ENCODE measurements at regions not wholly inside any gene's neighbourhood (a gene's known extent, or its start where the extent isn't known, plus 50 kb on each side); places are given as distances from the start of the nearest gene placed in this dataset.

- TF ChIP-seq, protein P1, sequence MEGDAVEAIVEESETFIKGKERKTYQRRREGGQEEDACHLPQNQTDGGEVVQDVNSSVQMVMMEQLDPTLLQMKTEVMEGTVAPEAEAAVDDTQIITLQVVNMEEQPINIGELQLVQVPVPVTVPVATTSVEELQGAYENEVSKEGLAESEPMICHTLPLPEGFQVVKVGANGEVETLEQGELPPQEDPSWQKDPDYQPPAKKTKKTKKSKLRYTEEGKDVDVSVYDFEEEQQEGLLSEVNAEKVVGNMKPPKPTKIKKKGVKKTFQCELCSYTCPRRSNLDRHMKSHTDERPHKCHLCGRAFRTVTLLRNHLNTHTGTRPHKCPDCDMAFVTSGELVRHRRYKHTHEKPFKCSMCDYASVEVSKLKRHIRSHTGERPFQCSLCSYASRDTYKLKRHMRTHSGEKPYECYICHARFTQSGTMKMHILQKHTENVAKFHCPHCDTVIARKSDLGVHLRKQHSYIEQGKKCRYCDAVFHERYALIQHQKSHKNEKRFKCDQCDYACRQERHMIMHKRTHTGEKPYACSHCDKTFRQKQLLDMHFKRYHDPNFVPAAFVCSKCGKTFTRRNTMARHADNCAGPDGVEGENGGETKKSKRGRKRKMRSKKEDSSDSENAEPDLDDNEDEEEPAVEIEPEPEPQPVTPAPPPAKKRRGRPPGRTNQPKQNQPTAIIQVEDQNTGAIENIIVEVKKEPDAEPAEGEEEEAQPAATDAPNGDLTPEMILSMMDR (IDR thresholded peaks at IDR 0.05), result no peak
- TF ChIP-seq POLR2A (IDR thresholded peaks at IDR 0.05), result no peak
Observed at GRCh38 chr11:8839957-8840945, 70.7 kb upstream of the AKIP1 start.
